Astrocyte (in vitro differentiated cells and primary cell): ENCODE measurements at regions not wholly inside any gene's neighbourhood (a gene's known extent, or its start where the extent isn't known, plus 50 kb on each side); places are given as distances from the start of the nearest gene placed in this dataset.

ENCODE experiments used
- DNase-seq: peaks from one replicate; pipeline ENCODE4 v3.0.0-alpha.2; 2010; ENCODE audit warnings: low read depth
- FAIRE-seq: peaks from 2 replicates; lab custom pipeline; 2011; peaks lifted over from hg19 to GRCh38; lab: Jason Lieb, UNC
- H2AFZ ChIP-seq: 2 replicates; pipeline ENCODE4 v1.6.0; 2012; ENCODE audit warnings: low read depth, low read length, inconsistent platforms
- H3K27ac ChIP-seq: 2 replicates; pipeline ENCODE4 v1.5.1; 2011; ENCODE audit warnings: low read depth, low read length, inconsistent platforms
- H3K27me3 ChIP-seq: 2 replicates; pipeline ENCODE4 v1.6.0; 2011; ENCODE audit warnings: low read length, inconsistent platforms; ENCODE audit not compliant: insufficient read depth
- H3K36me3 ChIP-seq: 2 replicates; pipeline ENCODE4 v1.5.1; 2011; ENCODE audit warnings: low read length, inconsistent platforms; ENCODE audit not compliant: insufficient read depth
- H3K4me1 ChIP-seq: 2 replicates; pipeline ENCODE4 v1.5.1; 2011; ENCODE audit warnings: low read length, inconsistent platforms; ENCODE audit not compliant: insufficient read depth
- H3K4me2 ChIP-seq: 2 replicates; pipeline ENCODE4 v1.6.0; 2012; ENCODE audit warnings: low read length, inconsistent platforms
- H3K4me3 ChIP-seq: 2 replicates; pipeline ENCODE4 v1.5.1; 2011; ENCODE audit warnings: low read depth, mild to moderate bottlenecking, low read length, inconsistent platforms; ENCODE audit not compliant: insufficient read depth
- H3K79me2 ChIP-seq: 2 replicates; pipeline ENCODE4 v1.6.0; 2012; ENCODE audit warnings: mild to moderate bottlenecking, low read length, inconsistent platforms; ENCODE audit not compliant: insufficient read depth
- H3K9ac ChIP-seq: 2 replicates; pipeline ENCODE4 v1.6.0; 2012; ENCODE audit warnings: mild to moderate bottlenecking, low read length, inconsistent platforms
- H3K9me3 ChIP-seq: 2 replicates; pipeline ENCODE4 v1.5.1; 2012; ENCODE audit warnings: low read depth, mild to moderate bottlenecking, low read length, inconsistent platforms; ENCODE audit not compliant: insufficient read depth
- H4K20me1 ChIP-seq: 2 replicates; pipeline ENCODE4 v1.6.0; 2012; ENCODE audit warnings: low read length, inconsistent platforms; ENCODE audit not compliant: insufficient read depth
- H3K27ac Mint-ChIP-seq: one replicate; pipeline ENCODE4 v1.8.0; 2021; ENCODE audit warnings: mild to moderate bottlenecking, mixed read lengths; ENCODE audit not compliant: unreplicated experiment
- H3K27me3 Mint-ChIP-seq: one replicate; pipeline ENCODE4 v1.8.0; 2021; ENCODE audit warnings: low read depth, mixed read lengths; ENCODE audit not compliant: unreplicated experiment
- H3K36me3 Mint-ChIP-seq: one replicate; pipeline ENCODE4 v1.8.0; 2021; ENCODE audit warnings: low read depth, mixed read lengths; ENCODE audit not compliant: unreplicated experiment
- H3K4me1 Mint-ChIP-seq: one replicate; pipeline ENCODE4 v1.8.0; 2021; ENCODE audit warnings: low read depth, mixed read lengths; ENCODE audit not compliant: unreplicated experiment
- H3K4me3 Mint-ChIP-seq: one replicate; pipeline ENCODE4 v1.8.0; 2021; ENCODE audit warnings: mild to moderate bottlenecking, moderate library complexity, mixed read lengths; ENCODE audit not compliant: unreplicated experiment
- H3K9me3 Mint-ChIP-seq: one replicate; pipeline ENCODE4 v1.8.0; 2021; ENCODE audit warnings: mild to moderate bottlenecking, mixed read lengths; ENCODE audit not compliant: unreplicated experiment
- EZH2 ChIP-seq: IDR thresholded peaks from 2 replicates; pipeline ENCODE4 v1.6.1; 2012; ENCODE audit warnings: mild to moderate bottlenecking, low read length, inconsistent platforms; ENCODE audit not compliant: insufficient read depth
- TF ChIP-seq, protein P1 (sequence below): IDR thresholded peaks from 2 replicates; pipeline ENCODE4 v1.5.1; 2011; ENCODE audit warnings: low read depth, mild to moderate bottlenecking, inconsistent platforms, low read length, moderate library complexity; ENCODE audit not compliant: insufficient read depth

DNA sequence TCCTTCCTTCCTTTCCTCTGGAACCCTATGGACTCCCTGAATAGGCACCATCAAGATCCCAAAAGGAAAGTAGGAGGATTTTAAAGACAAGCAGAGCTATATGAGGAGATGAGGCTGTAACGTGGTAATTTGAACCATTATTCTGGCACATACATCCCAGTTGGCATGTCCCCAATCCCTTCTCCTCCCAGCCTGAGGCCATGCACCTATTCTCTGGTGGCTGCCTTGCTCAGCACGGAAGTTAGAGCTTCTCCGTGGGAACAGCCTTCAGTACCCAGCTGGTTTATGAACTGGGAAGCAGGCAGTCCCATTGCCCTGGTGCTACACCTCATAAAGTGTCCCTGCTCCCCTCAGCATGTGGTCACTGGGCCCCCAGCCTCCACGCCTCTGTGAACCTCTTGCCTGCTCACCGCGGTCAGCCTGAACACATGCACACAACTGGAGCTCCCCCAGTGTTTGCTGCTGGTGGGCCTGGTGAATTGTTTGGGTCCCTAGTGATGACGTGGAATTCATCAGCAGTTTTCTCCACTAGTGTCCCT is 139.9 kb upstream of the PLET1 start:
- H3K9ac ChIP-seq: no peak overlapping the region
- H3K4me3 ChIP-seq: no peak overlapping the region
- Mint-ChIP-seq H3K36me3 (no peaks in the 10 kb centered on the region), H3K27ac (no peak overlapping the region), H3K27me3 (peaks cover 6% of the 10 kb centered on the region), H3K9me3 (no peaks in the 10 kb centered on the region), H3K4me3 (no peak overlapping the region), H3K4me1 (no peaks in the 10 kb centered on the region)
- H4K20me1 ChIP-seq: no peaks in the 10 kb centered on the region
- no peak overlapping the region for H3K27ac ChIP-seq
- no peak overlapping the region for H3K4me2 ChIP-seq
- no peaks in the 10 kb centered on the region for H3K36me3 ChIP-seq
- no peaks in the 10 kb centered on the region for H3K9me3 ChIP-seq
- FAIRE-seq (no peak), DNase-seq (no peak)
- no peaks in the 10 kb centered on the region for H3K4me1 ChIP-seq
- H3K27me3 ChIP-seq: no peaks in the 10 kb centered on the region
- TF ChIP-seq, protein P1, sequence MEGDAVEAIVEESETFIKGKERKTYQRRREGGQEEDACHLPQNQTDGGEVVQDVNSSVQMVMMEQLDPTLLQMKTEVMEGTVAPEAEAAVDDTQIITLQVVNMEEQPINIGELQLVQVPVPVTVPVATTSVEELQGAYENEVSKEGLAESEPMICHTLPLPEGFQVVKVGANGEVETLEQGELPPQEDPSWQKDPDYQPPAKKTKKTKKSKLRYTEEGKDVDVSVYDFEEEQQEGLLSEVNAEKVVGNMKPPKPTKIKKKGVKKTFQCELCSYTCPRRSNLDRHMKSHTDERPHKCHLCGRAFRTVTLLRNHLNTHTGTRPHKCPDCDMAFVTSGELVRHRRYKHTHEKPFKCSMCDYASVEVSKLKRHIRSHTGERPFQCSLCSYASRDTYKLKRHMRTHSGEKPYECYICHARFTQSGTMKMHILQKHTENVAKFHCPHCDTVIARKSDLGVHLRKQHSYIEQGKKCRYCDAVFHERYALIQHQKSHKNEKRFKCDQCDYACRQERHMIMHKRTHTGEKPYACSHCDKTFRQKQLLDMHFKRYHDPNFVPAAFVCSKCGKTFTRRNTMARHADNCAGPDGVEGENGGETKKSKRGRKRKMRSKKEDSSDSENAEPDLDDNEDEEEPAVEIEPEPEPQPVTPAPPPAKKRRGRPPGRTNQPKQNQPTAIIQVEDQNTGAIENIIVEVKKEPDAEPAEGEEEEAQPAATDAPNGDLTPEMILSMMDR: no peak
- no peaks in the 10 kb centered on the region for H3K79me2 ChIP-seq
- H2AFZ ChIP-seq: peak overlapping the region; percentile 26

DNA sequence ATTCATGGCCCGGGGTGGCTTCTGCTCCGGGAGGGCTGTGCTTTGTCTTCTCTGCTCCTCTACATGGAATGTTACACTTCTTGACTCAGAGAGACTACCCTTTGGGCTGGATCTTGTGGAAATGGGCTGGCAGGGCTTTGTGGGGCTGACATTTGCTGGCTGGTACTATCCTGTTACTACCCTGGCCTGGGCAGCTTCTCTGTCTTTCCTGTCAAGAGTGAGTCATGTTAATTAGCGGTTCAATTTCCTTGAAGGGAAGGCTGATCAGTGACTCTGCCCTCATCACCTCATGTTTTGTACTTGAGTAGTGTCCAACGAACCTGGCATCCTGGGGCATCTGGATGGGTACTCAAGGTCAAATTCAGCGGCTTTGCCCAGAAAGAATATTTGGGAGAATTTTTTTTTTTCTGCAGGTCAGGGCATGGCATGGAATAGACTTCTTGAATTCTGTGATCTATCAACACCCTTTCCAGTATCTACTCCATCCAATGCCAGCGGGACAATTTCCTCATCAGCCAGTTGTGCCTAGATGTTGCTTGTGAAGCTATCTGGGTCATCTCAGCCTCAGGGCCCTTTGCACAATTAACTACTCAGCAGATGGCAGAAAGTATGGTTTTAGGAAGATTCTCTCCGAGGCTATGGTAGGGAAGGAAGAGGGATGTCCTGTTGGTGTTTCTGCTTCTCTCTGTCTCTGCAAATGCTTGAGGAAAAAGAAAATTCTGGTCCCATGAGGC is 140.5 kb upstream of the PLET1 start:
- TF ChIP-seq, protein P1: no peak
- no peak for TF ChIP-seq EZH2
- Histone ChIP-seq H3K27me3 (no peaks in the 10 kb centered on the region), H4K20me1 (no peaks in the 10 kb centered on the region), H3K27ac (no peak overlapping the region), H3K4me3 (no peak overlapping the region), H3K9me3 (no peaks in the 10 kb centered on the region), H3K9ac (no peak overlapping the region), H3K79me2 (no peaks in the 10 kb centered on the region), H3K4me2 (no peak overlapping the region), H3K4me1 (no peaks in the 10 kb centered on the region), H3K36me3 (no peaks in the 10 kb centered on the region), H2AFZ (no peak overlapping the region)
- Mint-ChIP-seq H3K4me1 (no peaks in the 10 kb centered on the region), H3K27ac (no peak overlapping the region), H3K9me3 (no peaks in the 10 kb centered on the region), H3K4me3 (no peak overlapping the region), H3K36me3 (no peaks in the 10 kb centered on the region), H3K27me3 (peaks cover 6% of the 10 kb centered on the region)
- DNase-seq (no peak), FAIRE-seq (no peak)

DNA sequence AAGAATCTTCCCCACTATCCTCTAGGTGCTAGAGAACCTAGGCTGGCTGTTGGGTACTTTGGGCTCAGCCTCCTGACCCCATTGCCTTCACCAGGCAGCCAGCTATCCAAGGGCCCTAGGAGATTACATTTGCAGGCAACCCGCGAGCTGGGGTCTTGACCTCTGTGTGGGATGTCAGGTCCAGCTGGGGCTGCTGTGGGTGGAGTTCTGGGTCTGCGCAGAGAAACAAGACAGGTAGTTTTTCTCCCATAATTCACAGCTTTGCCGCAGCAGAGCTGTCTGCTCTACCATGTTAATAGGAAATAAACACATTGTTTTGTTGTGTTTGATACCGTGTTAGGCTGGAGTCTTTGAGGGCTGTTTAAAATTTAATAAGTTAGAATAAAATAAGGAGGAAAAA is 142.8 kb upstream of the PLET1 start:
- Histone ChIP-seq H3K9me3 (no peaks in the 10 kb centered on the region), H3K27ac (no peak overlapping the region), H3K79me2 (no peaks in the 10 kb centered on the region), H3K4me2 (no peak overlapping the region), H4K20me1 (no peaks in the 10 kb centered on the region), H3K4me3 (no peak overlapping the region), H3K36me3 (no peaks in the 10 kb centered on the region), H2AFZ (no peak overlapping the region), H3K4me1 (no peaks in the 10 kb centered on the region), H3K9ac (no peak overlapping the region), H3K27me3 (peaks cover under 1% of the 10 kb centered on the region)
- no peak overlapping the region for H3K27ac Mint-ChIP-seq
- TF ChIP-seq, protein P1: no peak
- H3K27me3 Mint-ChIP-seq: peaks cover 11% of the 10 kb centered on the region
- DNase-seq (no peak), FAIRE-seq (no peak)
- no peaks in the 10 kb centered on the region for H3K4me1 Mint-ChIP-seq
- no peaks in the 10 kb centered on the region for H3K9me3 Mint-ChIP-seq
- H3K4me3 Mint-ChIP-seq: no peak overlapping the region
- no peaks in the 10 kb centered on the region for H3K36me3 Mint-ChIP-seq
